ENCODE measurements at regions not wholly inside any gene's neighbourhood (a gene's known extent, or its start where the extent isn't known, plus 50 kb on each side); places are given as distances from the start of the nearest gene placed in this dataset.

DNA sequence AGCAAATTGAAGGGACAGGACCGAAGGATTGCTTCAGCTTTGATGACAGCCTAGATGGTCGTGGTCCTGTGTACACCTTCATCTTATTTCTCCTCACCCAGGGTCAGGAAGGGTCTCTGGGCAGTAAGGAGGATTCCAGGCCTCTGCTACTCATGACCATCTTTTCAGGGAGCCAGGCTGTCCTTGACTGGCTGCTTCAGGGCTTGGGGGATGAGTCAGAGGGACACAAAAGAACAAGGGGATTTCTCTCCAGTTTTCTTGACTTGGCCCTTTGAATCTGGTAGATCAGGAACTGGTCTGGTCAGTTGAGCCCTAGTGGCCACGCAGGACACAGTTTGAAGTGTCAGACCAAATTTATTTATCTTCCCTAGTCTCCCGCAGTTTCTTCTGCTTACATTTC, 402.1 kb upstream of the CHD6 start:
- no peak overlapping the region for H3K4me2 ChIP-seq (ENCODE audit: unreplicated experiment)
- 22 to 30% methylated on average over 4 of the region's 4 CpGs for WGBS, 2 experiments (ENCODE audit: low coverage in 1 of 2, low lambda C conversion rate in 2 of 2, missing lambda C conversion rate in 2 of 2)
- no peak for DNase-seq
- no peaks in the 10 kb centered on the region for H3F3A ChIP-seq (ENCODE audit: insufficient read depth)
- in situ Hi-C loops (cut with MboI), result no loop called here
- H3K79me2 ChIP-seq (ENCODE audit: insufficient read depth), result no peaks in the 10 kb centered on the region
- H3K9me2 ChIP-seq (ENCODE audit: insufficient read depth), result no peaks in the 10 kb centered on the region
- no peak overlapping the region for H3K27ac ChIP-seq
- TF ChIP-seq EZH2 (IDR thresholded peaks at IDR 0.05; ENCODE audit: insufficient read depth, poor library complexity, severe bottlenecking) (no peak), EZH2phosphoT487 (IDR thresholded peaks at IDR 0.05; ENCODE audit: insufficient read depth, low read depth) (no peak)
- no peak overlapping the region for H3K4me3 ChIP-seq
- H3K4me1 ChIP-seq (ENCODE audit: insufficient read depth), result no peaks in the 10 kb centered on the region
- no peak overlapping the region for H3K9ac ChIP-seq
- no peak overlapping the region for H2AFZ ChIP-seq
- H3K9me3 ChIP-seq (ENCODE audit: low read depth), result no peaks in the 10 kb centered on the region
- H3K27me3 ChIP-seq (replicated peaks; ENCODE audit: insufficient read depth), result no peaks in the 10 kb centered on the region
- no peaks in the 10 kb centered on the region for H4K20me1 ChIP-seq (ENCODE audit: insufficient read depth)
- H3K36me3 ChIP-seq (ENCODE audit: low read depth), result no peaks in the 10 kb centered on the region

GRCh38 chr20:42018979-42019378, 400.8 kb upstream of the CHD6 start:
- no peak overlapping the region for H3K9ac ChIP-seq
- H3K36me3 ChIP-seq (ENCODE audit: low read depth), result no peaks in the 10 kb centered on the region
- H3K79me2 ChIP-seq (ENCODE audit: insufficient read depth), result no peaks in the 10 kb centered on the region
- no peak overlapping the region for H3K4me3 ChIP-seq
- no peak overlapping the region for H3K27ac ChIP-seq
- no peaks in the 10 kb centered on the region for H3K27me3 ChIP-seq (replicated peaks; ENCODE audit: insufficient read depth)
- no peaks in the 10 kb centered on the region for H3K9me2 ChIP-seq (ENCODE audit: insufficient read depth)
- DNase-seq, result no peak
- no peaks in the 10 kb centered on the region for H3K4me1 ChIP-seq (ENCODE audit: insufficient read depth)
- in situ Hi-C loops (cut with MboI), result no loop called here
- TF ChIP-seq EZH2 (IDR thresholded peaks at IDR 0.05; ENCODE audit: insufficient read depth, poor library complexity, severe bottlenecking) (no peak), EZH2phosphoT487 (IDR thresholded peaks at IDR 0.05; ENCODE audit: insufficient read depth, low read depth) (no peak)
- H4K20me1 ChIP-seq (ENCODE audit: insufficient read depth), result no peaks in the 10 kb centered on the region
- no peaks in the 10 kb centered on the region for H3K9me3 ChIP-seq (ENCODE audit: low read depth)
- no peak overlapping the region for H2AFZ ChIP-seq
- H3F3A ChIP-seq (ENCODE audit: insufficient read depth), result no peaks in the 10 kb centered on the region
- no peak overlapping the region for H3K4me2 ChIP-seq (ENCODE audit: unreplicated experiment)

GRCh38 chr20:42010090-42010489, 391.9 kb upstream of the CHD6 start:
- Histone ChIP-seq H2AFZ (no peak overlapping the region), H4K20me1 (ENCODE audit: insufficient read depth) (no peaks in the 10 kb centered on the region), H3K9me2 (ENCODE audit: insufficient read depth) (no peaks in the 10 kb centered on the region), H3K36me3 (ENCODE audit: low read depth) (no peaks in the 10 kb centered on the region), H3K9me3 (ENCODE audit: low read depth) (no peaks in the 10 kb centered on the region), H3K27me3 (replicated peaks; ENCODE audit: insufficient read depth) (no peaks in the 10 kb centered on the region), H3K9ac (no peak overlapping the region), H3K27ac (no peak overlapping the region), H3K4me2 (ENCODE audit: unreplicated experiment) (no peak overlapping the region), H3K4me3 (no peak overlapping the region), H3K4me1 (ENCODE audit: insufficient read depth) (no peaks in the 10 kb centered on the region), H3K79me2 (ENCODE audit: insufficient read depth) (no peaks in the 10 kb centered on the region), H3F3A (ENCODE audit: insufficient read depth) (no peaks in the 10 kb centered on the region)
- in situ Hi-C loops (cut with MboI), result no loop called here
- no peak for TF ChIP-seq EZH2phosphoT487 (IDR thresholded peaks at IDR 0.05; ENCODE audit: insufficient read depth, low read depth)
- no peak for TF ChIP-seq EZH2 (IDR thresholded peaks at IDR 0.05; ENCODE audit: insufficient read depth, poor library complexity, severe bottlenecking)
- WGBS, 2 experiments (ENCODE audit: low coverage in 1 of 2, low lambda C conversion rate in 2 of 2, missing lambda C conversion rate in 2 of 2), result 18 to 21% methylated on average over 3 of the region's 3 CpGs
- no peak for DNase-seq

DNA sequence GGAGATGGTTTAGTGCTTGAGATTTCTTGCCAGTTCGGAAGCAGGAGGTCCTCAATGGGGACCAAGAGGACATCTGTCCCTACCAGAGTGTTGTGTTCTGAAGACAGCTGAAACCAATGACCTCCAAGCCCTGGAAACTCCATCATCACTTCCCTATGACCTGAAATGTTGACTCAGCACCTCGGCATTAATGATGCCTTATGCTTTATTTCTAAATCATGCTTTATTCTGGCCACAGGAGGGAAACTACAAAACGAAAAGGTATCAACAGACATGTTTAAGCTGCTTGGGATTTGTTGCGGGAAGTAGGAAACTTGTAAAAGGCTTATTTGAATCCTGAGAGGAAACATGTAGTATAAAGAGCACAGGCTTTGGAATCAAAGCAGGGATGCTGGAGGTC, 389.1 kb upstream of the CHD6 start:
- Histone ChIP-seq H3F3A (ENCODE audit: insufficient read depth) (no peaks in the 10 kb centered on the region), H3K4me1 (ENCODE audit: insufficient read depth) (no peaks in the 10 kb centered on the region), H4K20me1 (ENCODE audit: insufficient read depth) (no peaks in the 10 kb centered on the region), H2AFZ (no peak overlapping the region), H3K79me2 (ENCODE audit: insufficient read depth) (no peaks in the 10 kb centered on the region), H3K27ac (no peak overlapping the region), H3K27me3 (replicated peaks; ENCODE audit: insufficient read depth) (no peaks in the 10 kb centered on the region), H3K9me2 (ENCODE audit: insufficient read depth) (no peaks in the 10 kb centered on the region), H3K36me3 (ENCODE audit: low read depth) (no peaks in the 10 kb centered on the region), H3K4me3 (no peak overlapping the region), H3K9ac (no peak overlapping the region), H3K4me2 (ENCODE audit: unreplicated experiment) (no peak overlapping the region), H3K9me3 (ENCODE audit: low read depth) (no peaks in the 10 kb centered on the region)
- TF ChIP-seq EZH2 (IDR thresholded peaks at IDR 0.05; ENCODE audit: insufficient read depth, poor library complexity, severe bottlenecking), result no peak
- TF ChIP-seq EZH2phosphoT487 (IDR thresholded peaks at IDR 0.05; ENCODE audit: insufficient read depth, low read depth), result no peak
- WGBS, 2 experiments (ENCODE audit: low coverage in 1 of 2, low lambda C conversion rate in 2 of 2, missing lambda C conversion rate in 2 of 2), result 25 to 33% methylated on average over 4 of the region's 4 CpGs
- in situ Hi-C loops (cut with MboI), result no loop called here
- no peak for DNase-seq

GRCh38 chr20:42005211-42005610, 387.0 kb upstream of the CHD6 start:
- H3K36me3 ChIP-seq (ENCODE audit: low read depth), result no peaks in the 10 kb centered on the region
- no peaks in the 10 kb centered on the region for H4K20me1 ChIP-seq (ENCODE audit: insufficient read depth)
- no peaks in the 10 kb centered on the region for H3K9me3 ChIP-seq (ENCODE audit: low read depth)
- in situ Hi-C loops (cut with MboI), result no loop called here
- no peaks in the 10 kb centered on the region for H3K9me2 ChIP-seq (ENCODE audit: insufficient read depth)
- H3K79me2 ChIP-seq (ENCODE audit: insufficient read depth), result no peaks in the 10 kb centered on the region
- no peak overlapping the region for H2AFZ ChIP-seq
- H3K9ac ChIP-seq, result no peak overlapping the region
- H3K27ac ChIP-seq, result no peak overlapping the region
- H3K4me1 ChIP-seq (ENCODE audit: insufficient read depth), result no peaks in the 10 kb centered on the region
- H3F3A ChIP-seq (ENCODE audit: insufficient read depth), result no peaks in the 10 kb centered on the region
- no peak for DNase-seq
- H3K4me2 ChIP-seq (ENCODE audit: unreplicated experiment), result no peak overlapping the region
- H3K27me3 ChIP-seq (replicated peaks; ENCODE audit: insufficient read depth), result no peaks in the 10 kb centered on the region
- no peak overlapping the region for H3K4me3 ChIP-seq
- TF ChIP-seq EZH2phosphoT487 (IDR thresholded peaks at IDR 0.05; ENCODE audit: insufficient read depth, low read depth) (no peak), EZH2 (IDR thresholded peaks at IDR 0.05; ENCODE audit: insufficient read depth, poor library complexity, severe bottlenecking) (no peak)
